ENCODE measurements at regions not wholly inside any gene's neighbourhood (a gene's known extent, or its start where the extent isn't known, plus 50 kb on each side); places are given as distances from the start of the nearest gene placed in this dataset.
A peak's percentile ranks its signal among the peaks of the same experiment; 100 is the strongest.

GRCh38 chr2:106941372-106941993 is 55.5 kb upstream of the ST6GAL2 start:
- no peak for DNase-seq

- DNase-seq, result no peak
These were observed 57.7 kb upstream of the ST6GAL2 start for GRCh38 chr2:106943468-106944200.

GRCh38 chr2:106944215-106944614 is 58.2 kb upstream of the ST6GAL2 start:
- DNase-seq, result peak; percentile 15

GRCh38 chr2:106948540-106948939 is 62.6 kb upstream of the ST6GAL2 start:
- no peak for DNase-seq

- no peak for DNase-seq
These were observed 67.3 kb upstream of the ST6GAL2 start for GRCh38 chr2:106953236-106953635.

- DNase-seq, result no peak
These were observed 67.8 kb upstream of the ST6GAL2 start for GRCh38 chr2:106953779-106954178.

GRCh38 chr2:106954304-106954703 is 68.3 kb upstream of the ST6GAL2 start:
- DNase-seq, result no peak

- peak; percentile 32 for DNase-seq
These were observed 70.4 kb upstream of the ST6GAL2 start for GRCh38 chr2:106956416-106956815.

- DNase-seq, result no peak
These were observed 70.9 kb upstream of the ST6GAL2 start for GRCh38 chr2:106956879-106957278.

GRCh38 chr2:106959975-106960682 is 74.2 kb upstream of the ST6GAL2 start:
- DNase-seq, result peak; percentile 10

- DNase-seq, result peak; percentile 46
These were observed 74.8 kb upstream of the ST6GAL2 start for GRCh38 chr2:106960683-106961161.

- peak; percentile 14 for DNase-seq
These were observed 75.4 kb upstream of the ST6GAL2 start for GRCh38 chr2:106961328-106961727.

- no peak for DNase-seq
These were observed 77.2 kb upstream of the ST6GAL2 start for GRCh38 chr2:106963156-106963555.

GRCh38 chr2:106963893-106964292 is 77.9 kb upstream of the ST6GAL2 start:
- no peak for DNase-seq

GRCh38 chr2:106965611-106966010 is 79.6 kb upstream of the ST6GAL2 start:
- no peak for DNase-seq

GRCh38 chr2:106969777-106970176 is 83.8 kb upstream of the ST6GAL2 start:
- no peak for DNase-seq

- DNase-seq, result no peak
These were observed 84.7 kb upstream of the ST6GAL2 start for GRCh38 chr2:106970471-106971261.

GRCh38 chr2:106972782-106973181 is 86.8 kb upstream of the ST6GAL2 start:
- DNase-seq, result no peak

- no peak for DNase-seq
These were observed 88.9 kb upstream of the ST6GAL2 start for GRCh38 chr2:106974891-106975290.

GRCh38 chr2:106975641-106976040 is 89.7 kb upstream of the ST6GAL2 start:
- no peak for DNase-seq

- no peak for DNase-seq
These were observed 90.6 kb upstream of the ST6GAL2 start for GRCh38 chr2:106976548-106976947.

- DNase-seq, result no peak
These were observed 91.8 kb upstream of the ST6GAL2 start for GRCh38 chr2:106977717-106978116.

GRCh38 chr2:106978647-106979046 is 92.7 kb upstream of the ST6GAL2 start:
- no peak for DNase-seq

Data from hematopoietic multipotent progenitor cell treated with erythropoietin and hydrocortisone succinate and interleukin-3 and kit ligand, for 4 days (in vitro differentiated cells).